Liver (tissue), 8 donors: ENCODE measurements at regions not wholly inside any gene's neighbourhood (a gene's known extent, or its start where the extent isn't known, plus 50 kb on each side); places are given as distances from the start of the nearest gene placed in this dataset.

ENCODE experiments used
- DNase-seq: peaks from one replicate; pipeline ENCODE4 v3.0.0-alpha.2; 2017; ENCODE audit warnings: low spot score
- H3K27ac ChIP-seq, 2 donors: one replicate each; pipeline ENCODE4 v1.7.0; 2013; ENCODE audit warnings: inconsistent platforms in 2 of 2, low read length in 2 of 2, control low read depth in 1 of 2, low read depth in 1 of 2, mild to moderate bottlenecking in 1 of 2
- H3K27me3 ChIP-seq, 4 donors: one replicate each; pipeline versions ENCODE4 v1.6.1 to v1.7.0; 2013; ENCODE audit warnings: low read length in 3 of 4, inconsistent platforms in 1 of 4, mild to moderate bottlenecking in 1 of 4, moderate library complexity in 1 of 4; ENCODE audit not compliant: control insufficient read depth in 4 of 4, insufficient read depth in 4 of 4
- H3K36me3 ChIP-seq, 4 donors: one replicate each; pipeline versions ENCODE4 v1.6.1 to v1.7.0; 2013; ENCODE audit warnings: low read length in 3 of 4, mild to moderate bottlenecking in 3 of 4, low read depth in 1 of 4, moderate library complexity in 1 of 4; ENCODE audit not compliant: control insufficient read depth in 4 of 4, insufficient read depth in 3 of 4
- H3K4me1 ChIP-seq, 4 donors: one replicate each; pipeline versions ENCODE4 v1.6.1 to v1.7.0; 2013; ENCODE audit warnings: low read length in 3 of 4, mild to moderate bottlenecking in 3 of 4, moderate library complexity in 1 of 4; ENCODE audit not compliant: control insufficient read depth in 4 of 4, insufficient read depth in 4 of 4
- H3K4me3 ChIP-seq, 3 donors: one replicate each; pipeline versions ENCODE4 v1.6.1 to v1.7.0; 2013; ENCODE audit warnings: low read length in 3 of 3, control low read depth in 1 of 3, low read depth in 1 of 3, mild to moderate bottlenecking in 1 of 3
- H3K9ac ChIP-seq, 2 donors: one replicate each; pipeline ENCODE4 v1.7.0; 2013; ENCODE audit warnings: low read length in 2 of 2, mild to moderate bottlenecking in 2 of 2, moderate library complexity in 2 of 2, control low read depth in 1 of 2, low read depth in 1 of 2
- H3K9me3 ChIP-seq, 4 donors: one replicate each; pipeline versions ENCODE4 v1.6.1 to v1.7.0; 2013; ENCODE audit warnings: low read length in 3 of 4; ENCODE audit not compliant: control insufficient read depth in 4 of 4
- ATF3 ChIP-seq: IDR thresholded peaks from 2 replicates; pipeline ENCODE4 v1.6.1; 2016; ENCODE audit warnings: antibody characterized with exemption
- CTCF ChIP-seq: fragments of 150-350 bp; IDR thresholded peaks from 2 replicates; pipeline ENCODE4 v1.5.1; 2017; ENCODE audit warnings: improper control_type of control experiment, low read depth, low read length; ENCODE audit not compliant: missing input control
- EGR1 ChIP-seq, 2 donors: IDR thresholded peaks; 2 replicates each; pipeline ENCODE4 v1.6.1; 2016 to 2018; ENCODE audit warnings: antibody characterized with exemption in 2 of 2, low read depth in 2 of 2
- FOXA1 ChIP-seq: IDR thresholded peaks from 2 replicates; pipeline ENCODE4 v1.6.1; 2016; ENCODE audit warnings: antibody characterized with exemption
- FOXA2 ChIP-seq: IDR thresholded peaks from 2 replicates; pipeline ENCODE4 v1.6.1; 2016; ENCODE audit warnings: antibody characterized with exemption
- HNF4G ChIP-seq: IDR thresholded peaks from 2 replicates; pipeline ENCODE4 v1.6.1; 2016; ENCODE audit warnings: antibody characterized with exemption
- JUND ChIP-seq, 2 donors: IDR thresholded peaks; 2 replicates each; pipeline ENCODE4 v1.6.1; 2016; ENCODE audit warnings: antibody characterized with exemption in 2 of 2
- MAX ChIP-seq: IDR thresholded peaks from 2 replicates; pipeline ENCODE4 v1.6.1; 2016; ENCODE audit warnings: antibody characterized with exemption
- RAD21 ChIP-seq, 2 donors: IDR thresholded peaks; 2 replicates each; pipeline ENCODE4 v1.6.1; 2016; ENCODE audit warnings: antibody characterized with exemption in 2 of 2, mild to moderate bottlenecking in 2 of 2
- REST ChIP-seq: IDR thresholded peaks from 2 replicates; pipeline ENCODE4 v1.6.1; 2016; ENCODE audit warnings: antibody characterized with exemption, mild to moderate bottlenecking
- TAF1 ChIP-seq: conservative IDR thresholded peaks from 2 replicates; pipeline ENCODE4 v1.6.1; 2016; ENCODE audit warnings: antibody characterized with exemption, mild to moderate bottlenecking
- ZBTB33 ChIP-seq: IDR thresholded peaks from 2 replicates; pipeline ENCODE4 v1.6.1; 2016; ENCODE audit warnings: antibody characterized with exemption
- WGBS: extraction: QIAGEN DNeasy Blood & Tissue Kit; methylation state at CpG from one replicate; pipeline ENCODE4 v1.1.7; 2013; 5-methylcytosine and 5-hydroxymethylcytosine counted together
- donor health status: healthy.
- donor health status: healthy.
- donor health status: healthy.
- donor health status: healthy.
- donor health status: healthy.

- Histone ChIP-seq H3K36me3 (no peaks in the 10 kb centered on the region), H3K27me3 (no peaks in the 10 kb centered on the region), H3K9ac (no peak overlapping the region), H3K4me3 (no peak overlapping the region), H3K4me1 (no peaks in the 10 kb centered on the region), H3K27ac (no peak overlapping the region), H3K9me3 (peaks cover 0 to 1% (median 0%) of the 10 kb centered on the region in 4 donors)
- WGBS, result 38% methylated on average over 1 of the region's 1 CpG
- no peak for TF ChIP-seq FOXA2
- TF ChIP-seq RAD21 (IDR thresholded peaks at IDR 0.05), result peak; percentile 64 to 71
- TF ChIP-seq EGR1 (IDR thresholded peaks at IDR 0.05; ENCODE audit: low read depth in 2 of 2), result no peak
- peak; percentile 27 for TF ChIP-seq CTCF
- TF ChIP-seq TAF1, result no peak
- no peak for DNase-seq
Measured at GRCh38 chr10:56823849-56824248, 462.8 kb upstream of the ZWINT start.

- Histone ChIP-seq H3K4me3 (no peak overlapping the region), H3K27me3 (no peaks in the 10 kb centered on the region), H3K27ac (no peak overlapping the region), H3K36me3 (no peaks in the 10 kb centered on the region), H3K9me3 (peaks cover 0 to 3% (median 0%) of the 10 kb centered on the region in 4 donors), H3K9ac (no peak overlapping the region), H3K4me1 (no peaks in the 10 kb centered on the region)
- TF ChIP-seq REST (no peak), FOXA1 (no peak), EGR1 (IDR thresholded peaks at IDR 0.05; ENCODE audit: low read depth in 2 of 2) (no peak), CTCF (no peak), ATF3 (no peak), JUND (IDR thresholded peaks at IDR 0.05) (no peak), MAX (no peak), ZBTB33 (no peak), HNF4G (no peak)
- DNase-seq, result no peak
- WGBS, result 4% methylated on average over 1 of the region's 1 CpG
Measured at GRCh38 chr10:56805022-56805421, 444.0 kb upstream of the ZWINT start.
